ENCODE measurements at regions not wholly inside any gene's neighbourhood (a gene's known extent, or its start where the extent isn't known, plus 50 kb on each side); places are given as distances from the start of the nearest gene placed in this dataset.

GRCh38 chr16:17836868-17837602 lies 366.3 kb upstream of the XYLT1 start:
- H3K4me1 Mint-ChIP-seq (ENCODE audit: unreplicated experiment), result peaks cover 4% of the 10 kb centered on the region
- H3K9me3 Mint-ChIP-seq, result no peaks in the 10 kb centered on the region
- no peak for TF ChIP-seq CTCF (conservative IDR thresholded peaks at IDR 0.05)
- H3K36me3 Mint-ChIP-seq, result no peaks in the 10 kb centered on the region
- H3K27ac Mint-ChIP-seq, result no peak overlapping the region
- no peak overlapping the region for H3K4me3 Mint-ChIP-seq
- H3K27me3 Mint-ChIP-seq, result peaks cover 4% of the 10 kb centered on the region
- no peak for DNase-seq (ENCODE audit: extremely low spot score, unreplicated experiment)

GRCh38 chr16:17835118-17835876 lies 364.5 kb upstream of the XYLT1 start:
- H3K27ac Mint-ChIP-seq, result no peak overlapping the region

GRCh38 chr16:17832738-17833137 lies 362.0 kb upstream of the XYLT1 start:
- Mint-ChIP-seq H3K27ac (no peak overlapping the region), H3K4me3 (no peak overlapping the region), H3K27me3 (no peaks in the 10 kb centered on the region), H3K9me3 (no peaks in the 10 kb centered on the region), H3K4me1 (ENCODE audit: unreplicated experiment) (peaks cover 4% of the 10 kb centered on the region), H3K36me3 (no peaks in the 10 kb centered on the region)
- no peak for DNase-seq (ENCODE audit: extremely low spot score, unreplicated experiment)
- TF ChIP-seq CTCF (conservative IDR thresholded peaks at IDR 0.05), result no peak

More at GRCh38 chr16:17835118-17835876, 364.5 kb upstream of the XYLT1 start:
- Mint-ChIP-seq H3K4me3 (no peak overlapping the region), H3K36me3 (no peaks in the 10 kb centered on the region), H3K27me3 (no peaks in the 10 kb centered on the region), H3K4me1 (ENCODE audit: unreplicated experiment) (peaks cover 4% of the 10 kb centered on the region), H3K9me3 (no peaks in the 10 kb centered on the region)
- no peak for TF ChIP-seq CTCF (conservative IDR thresholded peaks at IDR 0.05)
- no peak for DNase-seq (ENCODE audit: extremely low spot score, unreplicated experiment)

- Mint-ChIP-seq H3K27ac (no peak overlapping the region), H3K36me3 (no peaks in the 10 kb centered on the region), H3K27me3 (no peaks in the 10 kb centered on the region), H3K4me1 (ENCODE audit: unreplicated experiment) (peaks cover 7% of the 10 kb centered on the region), H3K4me3 (no peak overlapping the region), H3K9me3 (no peaks in the 10 kb centered on the region)
- TF ChIP-seq CTCF (conservative IDR thresholded peaks at IDR 0.05), result peak; percentile 49
- no peak for DNase-seq (ENCODE audit: extremely low spot score, unreplicated experiment)
Observed at GRCh38 chr16:17831330-17831729, 360.6 kb upstream of the XYLT1 start.

- H3K27me3 Mint-ChIP-seq, result no peaks in the 10 kb centered on the region
Observed at GRCh38 chr16:17830651-17831050, 359.9 kb upstream of the XYLT1 start.

More at GRCh38 chr16:17830651-17831050, 359.9 kb upstream of the XYLT1 start:
- peaks cover 9% of the 10 kb centered on the region for H3K4me1 Mint-ChIP-seq (ENCODE audit: unreplicated experiment)
- H3K9me3 Mint-ChIP-seq, result no peaks in the 10 kb centered on the region
- no peak for DNase-seq (ENCODE audit: extremely low spot score, unreplicated experiment)
- no peak overlapping the region for H3K4me3 Mint-ChIP-seq
- no peaks in the 10 kb centered on the region for H3K36me3 Mint-ChIP-seq
- no peak for TF ChIP-seq CTCF (conservative IDR thresholded peaks at IDR 0.05)
- no peak overlapping the region for H3K27ac Mint-ChIP-seq

All from type B pancreatic cell (in vitro differentiated cells).